ENCODE measurements at regions not wholly inside any gene's neighbourhood (a gene's known extent, or its start where the extent isn't known, plus 50 kb on each side); places are given as distances from the start of the nearest gene placed in this dataset.

GRCh38 chr2:22360735-22361374 is 1024.1 kb upstream of the KLHL29 start:
- Histone ChIP-seq H3K9me3 (ENCODE audit: low read depth) (no peaks in the 10 kb centered on the region), H3K4me2 (no peak overlapping the region), H3K79me2 (ENCODE audit: low read depth) (no peaks in the 10 kb centered on the region), H3K9ac (no peak overlapping the region), H4K20me1 (ENCODE audit: low read depth) (no peaks in the 10 kb centered on the region), H2AFZ (replicated peaks) (no peak overlapping the region), H3K36me3 (no peaks in the 10 kb centered on the region), H3F3A (ENCODE audit: low read depth) (no peaks in the 10 kb centered on the region), H3K27me3 (no peaks in the 10 kb centered on the region), H3K27ac (no peak overlapping the region), H3K4me1 (peaks cover 22% of the 10 kb centered on the region), H3K4me3 (no peak overlapping the region)
- no peaks in the 10 kb centered on the region for H3K36me3 Mint-ChIP-seq
- H3K27me3 Mint-ChIP-seq (ENCODE audit: insufficient read depth, low read depth), result peaks cover 2% of the 10 kb centered on the region
- H3K4me1 Mint-ChIP-seq, result peaks cover 27% of the 10 kb centered on the region
- no peak overlapping the region for H3K4me3 Mint-ChIP-seq
- TF ChIP-seq EZH2phosphoT487 (IDR thresholded peaks at IDR 0.05) (no peak), EZH2 (IDR thresholded peaks at IDR 0.05) (no peak), CTCF (IDR thresholded peaks at IDR 0.05) (no peak)
- H3K27ac Mint-ChIP-seq, result no peak overlapping the region
- DNase-seq (ENCODE audit: low spot score), result no peak
- H3K9me3 Mint-ChIP-seq, result peaks cover 11% of the 10 kb centered on the region

GRCh38 chr2:22361571-22361970 is 1023.4 kb upstream of the KLHL29 start:
- peaks cover 22% of the 10 kb centered on the region for H3K4me1 ChIP-seq
- no peak overlapping the region for H3K27ac Mint-ChIP-seq
- H3F3A ChIP-seq (ENCODE audit: low read depth), result no peaks in the 10 kb centered on the region
- peaks cover 2% of the 10 kb centered on the region for H3K27me3 Mint-ChIP-seq (ENCODE audit: insufficient read depth, low read depth)
- H3K4me2 ChIP-seq, result no peak overlapping the region
- H3K4me1 Mint-ChIP-seq, result peaks cover 25% of the 10 kb centered on the region
- no peaks in the 10 kb centered on the region for H3K36me3 Mint-ChIP-seq
- H3K9me3 Mint-ChIP-seq, result peaks cover 11% of the 10 kb centered on the region
- no peak overlapping the region for H3K4me3 ChIP-seq
- no peak overlapping the region for H2AFZ ChIP-seq (replicated peaks)
- H3K36me3 ChIP-seq, result no peaks in the 10 kb centered on the region
- H3K9me3 ChIP-seq (ENCODE audit: low read depth), result no peaks in the 10 kb centered on the region
- H3K27me3 ChIP-seq, result no peaks in the 10 kb centered on the region
- no peaks in the 10 kb centered on the region for H4K20me1 ChIP-seq (ENCODE audit: low read depth)
- H3K9ac ChIP-seq, result no peak overlapping the region
- H3K4me3 Mint-ChIP-seq, result no peak overlapping the region
- H3K79me2 ChIP-seq (ENCODE audit: low read depth), result no peaks in the 10 kb centered on the region
- no peak overlapping the region for H3K27ac ChIP-seq
- TF ChIP-seq CTCF (IDR thresholded peaks at IDR 0.05) (no peak), EZH2phosphoT487 (IDR thresholded peaks at IDR 0.05) (no peak), EZH2 (IDR thresholded peaks at IDR 0.05) (no peak)
- DNase-seq (ENCODE audit: low spot score), result no peak

GRCh38 chr2:22375096-22375495 is 1009.9 kb upstream of the KLHL29 start:
- Mint-ChIP-seq H3K4me3 (no peak overlapping the region), H3K4me1 (peaks cover 19% of the 10 kb centered on the region), H3K9me3 (no peaks in the 10 kb centered on the region), H3K27ac (no peak overlapping the region), H3K27me3 (ENCODE audit: insufficient read depth, low read depth) (no peaks in the 10 kb centered on the region), H3K36me3 (no peaks in the 10 kb centered on the region)
- H3K4me3 ChIP-seq, result no peak overlapping the region
- peaks cover 7% of the 10 kb centered on the region for H3K4me1 ChIP-seq
- H2AFZ ChIP-seq (replicated peaks), result no peak overlapping the region
- no peak overlapping the region for H3K27ac ChIP-seq
- H3K27me3 ChIP-seq, result no peaks in the 10 kb centered on the region
- H3K79me2 ChIP-seq (ENCODE audit: low read depth), result no peaks in the 10 kb centered on the region
- DNase-seq (ENCODE audit: low spot score), result peak; percentile 24
- H3K4me2 ChIP-seq, result no peak overlapping the region
- no peaks in the 10 kb centered on the region for H3K36me3 ChIP-seq
- H3F3A ChIP-seq (ENCODE audit: low read depth), result no peaks in the 10 kb centered on the region
- no peak overlapping the region for H3K9ac ChIP-seq
- no peaks in the 10 kb centered on the region for H4K20me1 ChIP-seq (ENCODE audit: low read depth)
- H3K9me3 ChIP-seq (ENCODE audit: low read depth), result no peaks in the 10 kb centered on the region
- TF ChIP-seq CTCF (IDR thresholded peaks at IDR 0.05) (peak; percentile 52), EZH2 (IDR thresholded peaks at IDR 0.05) (no peak)
